ENCODE measurements at regions not wholly inside any gene's neighbourhood (a gene's known extent, or its start where the extent isn't known, plus 50 kb on each side); places are given as distances from the start of the nearest gene placed in this dataset.

DNA sequence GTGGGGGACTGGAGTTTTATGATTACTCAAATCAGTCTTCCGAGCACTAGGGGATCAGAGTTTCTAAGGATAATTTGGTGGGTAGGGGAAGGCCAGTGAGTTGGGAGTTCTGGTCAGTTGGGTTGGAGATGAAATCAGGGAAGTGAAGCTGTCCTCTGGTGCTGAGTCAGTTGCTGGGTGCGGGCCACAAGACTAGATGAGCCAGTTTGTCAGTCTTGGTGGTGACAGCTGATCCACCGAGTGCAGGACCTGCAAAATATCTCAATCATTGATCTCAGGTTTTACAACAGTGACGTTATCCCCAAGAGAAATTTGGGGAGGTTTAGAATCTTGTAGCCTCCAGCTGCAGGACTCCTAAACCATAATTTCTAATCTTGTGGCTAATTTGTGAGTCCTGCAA, 249.4 kb downstream of the FAM43A start:
- Histone ChIP-seq H3K4me2 (ENCODE audit: insufficient read depth, low read length) (no peak overlapping the region), H3K79me2 (ENCODE audit: insufficient read depth, low read length) (no peaks in the 10 kb centered on the region), H3K36me3 (ENCODE audit: insufficient read depth, low read length) (no peaks in the 10 kb centered on the region), H3K4me1 (ENCODE audit: insufficient read depth, low read length) (peaks cover 20% of the 10 kb centered on the region), H2AFZ (ENCODE audit: low read length) (no peak overlapping the region), H4K20me1 (ENCODE audit: insufficient read depth, low read length) (no peaks in the 10 kb centered on the region), H3K27me3 (ENCODE audit: insufficient read depth, low read length) (no peaks in the 10 kb centered on the region), H3K4me3 (ENCODE audit: insufficient read depth, low read length) (no peak overlapping the region), H3K27ac (ENCODE audit: low read depth, low read length) (no peak overlapping the region), H3K9me3 (ENCODE audit: low read depth, low read length) (no peaks in the 10 kb centered on the region)
- TF ChIP-seq, protein P1, sequence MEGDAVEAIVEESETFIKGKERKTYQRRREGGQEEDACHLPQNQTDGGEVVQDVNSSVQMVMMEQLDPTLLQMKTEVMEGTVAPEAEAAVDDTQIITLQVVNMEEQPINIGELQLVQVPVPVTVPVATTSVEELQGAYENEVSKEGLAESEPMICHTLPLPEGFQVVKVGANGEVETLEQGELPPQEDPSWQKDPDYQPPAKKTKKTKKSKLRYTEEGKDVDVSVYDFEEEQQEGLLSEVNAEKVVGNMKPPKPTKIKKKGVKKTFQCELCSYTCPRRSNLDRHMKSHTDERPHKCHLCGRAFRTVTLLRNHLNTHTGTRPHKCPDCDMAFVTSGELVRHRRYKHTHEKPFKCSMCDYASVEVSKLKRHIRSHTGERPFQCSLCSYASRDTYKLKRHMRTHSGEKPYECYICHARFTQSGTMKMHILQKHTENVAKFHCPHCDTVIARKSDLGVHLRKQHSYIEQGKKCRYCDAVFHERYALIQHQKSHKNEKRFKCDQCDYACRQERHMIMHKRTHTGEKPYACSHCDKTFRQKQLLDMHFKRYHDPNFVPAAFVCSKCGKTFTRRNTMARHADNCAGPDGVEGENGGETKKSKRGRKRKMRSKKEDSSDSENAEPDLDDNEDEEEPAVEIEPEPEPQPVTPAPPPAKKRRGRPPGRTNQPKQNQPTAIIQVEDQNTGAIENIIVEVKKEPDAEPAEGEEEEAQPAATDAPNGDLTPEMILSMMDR (IDR thresholded peaks at IDR 0.05; ENCODE audit: extremely low read depth, low read depth, low read length) = no peak
- DNase-seq (ENCODE audit: insufficient read length, low spot score, missing footprints) = no peak

DNA sequence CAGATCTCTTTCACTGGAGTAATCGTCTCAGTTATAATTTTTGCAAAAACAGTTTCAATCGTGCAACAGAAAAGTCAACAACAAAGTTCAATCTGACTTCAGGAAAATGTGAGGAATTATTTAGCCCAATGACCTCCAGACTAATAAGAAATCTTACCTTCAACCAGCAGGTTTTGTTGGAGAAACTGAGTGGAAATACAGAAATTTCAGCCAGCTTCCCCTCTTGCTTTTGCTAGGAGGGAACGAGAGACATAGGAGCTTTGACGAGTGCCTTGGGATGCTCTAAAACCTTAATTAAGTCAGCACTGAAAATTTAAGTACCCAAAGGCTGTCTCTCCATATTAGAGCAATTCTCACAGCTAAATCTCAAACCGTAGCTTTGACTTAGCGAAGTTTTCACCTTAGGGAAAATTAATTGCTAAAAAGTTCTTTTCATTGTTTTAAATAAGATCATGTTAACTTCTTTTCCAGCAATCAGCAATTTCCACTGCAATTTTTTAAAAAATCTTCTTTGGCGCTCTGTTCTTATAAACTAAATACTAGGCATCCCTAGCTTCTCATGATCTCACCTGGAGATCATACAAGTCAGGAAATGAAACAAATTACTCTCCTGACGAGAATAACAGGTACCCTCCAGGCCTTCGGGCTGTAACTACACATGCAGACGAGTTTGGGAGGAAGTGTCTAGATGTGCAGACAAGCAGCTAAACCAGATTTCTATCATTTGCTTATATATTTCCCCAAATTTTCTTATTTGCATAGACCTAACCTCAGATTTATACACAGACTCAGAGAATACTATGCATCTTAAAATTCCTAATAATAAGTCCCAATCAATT, 250.2 kb downstream of the FAM43A start:
- H3K4me2 ChIP-seq (ENCODE audit: insufficient read depth, low read length) = no peak overlapping the region
- H2AFZ ChIP-seq (ENCODE audit: low read length) = no peak overlapping the region
- no peaks in the 10 kb centered on the region for H3K79me2 ChIP-seq (ENCODE audit: insufficient read depth, low read length)
- H3K27me3 ChIP-seq (ENCODE audit: insufficient read depth, low read length) = no peaks in the 10 kb centered on the region
- no peak for DNase-seq (ENCODE audit: insufficient read length, low spot score, missing footprints)
- no peak overlapping the region for H3K27ac ChIP-seq (ENCODE audit: low read depth, low read length)
- TF ChIP-seq, protein P1 (IDR thresholded peaks at IDR 0.05; ENCODE audit: extremely low read depth, low read depth, low read length) = no peak
- peaks cover 13% of the 10 kb centered on the region for H3K4me1 ChIP-seq (ENCODE audit: insufficient read depth, low read length)
- H3K36me3 ChIP-seq (ENCODE audit: insufficient read depth, low read length) = no peaks in the 10 kb centered on the region
- no peaks in the 10 kb centered on the region for H4K20me1 ChIP-seq (ENCODE audit: insufficient read depth, low read length)
- no peak overlapping the region for H3K4me3 ChIP-seq (ENCODE audit: insufficient read depth, low read length)
- no peaks in the 10 kb centered on the region for H3K9me3 ChIP-seq (ENCODE audit: low read depth, low read length)

DNA sequence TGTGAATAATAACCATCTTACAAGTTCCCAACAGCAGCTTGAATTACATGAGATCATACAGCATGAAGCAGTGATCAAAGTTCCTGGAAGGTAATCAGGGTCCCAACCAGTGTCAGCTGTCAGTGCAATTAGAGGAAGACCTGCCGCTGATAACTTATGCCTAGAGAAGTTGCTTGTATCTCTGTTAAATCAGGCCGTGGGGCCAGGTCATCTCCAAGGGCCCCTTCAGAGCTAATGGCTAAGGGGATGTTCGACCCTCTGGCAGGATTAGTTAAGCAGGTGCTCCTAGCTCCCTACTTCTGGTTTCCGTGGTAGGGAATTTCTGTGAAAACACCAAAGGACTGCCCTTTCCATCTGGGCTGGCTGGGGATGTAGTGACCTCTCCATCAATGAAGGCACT, 251.0 kb downstream of the FAM43A start:
- Histone ChIP-seq H3K27me3 (ENCODE audit: insufficient read depth, low read length) (no peaks in the 10 kb centered on the region), H3K27ac (ENCODE audit: low read depth, low read length) (no peak overlapping the region), H4K20me1 (ENCODE audit: insufficient read depth, low read length) (no peaks in the 10 kb centered on the region), H2AFZ (ENCODE audit: low read length) (no peak overlapping the region), H3K4me2 (ENCODE audit: insufficient read depth, low read length) (no peak overlapping the region), H3K4me1 (ENCODE audit: insufficient read depth, low read length) (peaks cover 5% of the 10 kb centered on the region), H3K36me3 (ENCODE audit: insufficient read depth, low read length) (no peaks in the 10 kb centered on the region), H3K4me3 (ENCODE audit: insufficient read depth, low read length) (no peak overlapping the region), H3K79me2 (ENCODE audit: insufficient read depth, low read length) (no peaks in the 10 kb centered on the region), H3K9me3 (ENCODE audit: low read depth, low read length) (no peaks in the 10 kb centered on the region)
- DNase-seq (ENCODE audit: insufficient read length, low spot score, missing footprints) = no peak
- TF ChIP-seq, protein P1 (IDR thresholded peaks at IDR 0.05; ENCODE audit: extremely low read depth, low read depth, low read length) = no peak

DNA sequence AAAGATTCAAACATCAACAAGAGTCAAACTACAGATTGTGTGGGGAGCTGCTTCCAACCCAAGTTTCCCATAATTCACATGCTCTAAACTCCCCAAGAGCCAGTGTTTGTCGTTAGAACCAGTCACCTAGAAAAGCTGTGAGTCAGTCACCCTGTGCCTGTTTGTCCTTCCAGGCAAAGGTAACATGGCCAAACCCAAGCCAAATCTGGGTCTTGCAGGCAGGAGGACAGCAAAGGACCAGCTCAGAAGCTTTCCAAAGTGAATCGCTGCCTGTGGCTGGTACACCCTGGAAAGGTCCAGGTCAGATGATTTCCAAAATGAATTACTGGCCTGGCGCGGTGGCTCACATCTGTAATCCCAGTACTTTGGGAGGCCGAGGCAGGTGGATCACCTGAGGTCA, 251.5 kb downstream of the FAM43A start:
- no peaks in the 10 kb centered on the region for H3K36me3 ChIP-seq (ENCODE audit: insufficient read depth, low read length)
- no peaks in the 10 kb centered on the region for H3K79me2 ChIP-seq (ENCODE audit: insufficient read depth, low read length)
- TF ChIP-seq, protein P1 (IDR thresholded peaks at IDR 0.05; ENCODE audit: extremely low read depth, low read depth, low read length) = no peak
- H3K4me3 ChIP-seq (ENCODE audit: insufficient read depth, low read length) = no peak overlapping the region
- H3K4me2 ChIP-seq (ENCODE audit: insufficient read depth, low read length) = no peak overlapping the region
- H3K9me3 ChIP-seq (ENCODE audit: low read depth, low read length) = no peaks in the 10 kb centered on the region
- no peak for DNase-seq (ENCODE audit: insufficient read length, low spot score, missing footprints)
- no peaks in the 10 kb centered on the region for H3K4me1 ChIP-seq (ENCODE audit: insufficient read depth, low read length)
- H3K27ac ChIP-seq (ENCODE audit: low read depth, low read length) = no peak overlapping the region
- H3K27me3 ChIP-seq (ENCODE audit: insufficient read depth, low read length) = no peaks in the 10 kb centered on the region
- no peaks in the 10 kb centered on the region for H4K20me1 ChIP-seq (ENCODE audit: insufficient read depth, low read length)
- H2AFZ ChIP-seq (ENCODE audit: low read length) = no peak overlapping the region
